ENCODE measurements at regions not wholly inside any gene's neighbourhood (a gene's known extent, or its start where the extent isn't known, plus 50 kb on each side); places are given as distances from the start of the nearest gene placed in this dataset.

DNA sequence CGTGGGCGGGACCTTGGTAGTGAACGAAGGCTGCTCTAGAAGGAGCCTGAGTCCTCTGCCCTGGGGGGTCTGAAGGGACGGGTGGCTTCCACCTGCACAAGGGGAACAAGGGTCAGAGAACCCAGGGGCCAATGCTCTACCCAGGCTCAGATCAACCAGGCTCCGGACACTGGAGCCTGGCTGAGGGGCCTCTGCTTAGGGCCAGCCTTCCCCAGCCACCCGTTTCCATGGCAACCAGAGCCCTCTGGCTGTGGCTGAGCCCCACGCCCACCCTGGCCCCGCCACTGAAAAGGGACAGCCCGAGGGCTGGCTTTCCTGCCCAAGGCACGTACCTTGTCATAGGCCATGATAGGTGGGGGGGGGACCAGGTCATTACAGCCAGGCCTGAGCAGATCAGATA is 724.6 kb downstream of the PTPRU start:
- TF ChIP-seq, protein P1, sequence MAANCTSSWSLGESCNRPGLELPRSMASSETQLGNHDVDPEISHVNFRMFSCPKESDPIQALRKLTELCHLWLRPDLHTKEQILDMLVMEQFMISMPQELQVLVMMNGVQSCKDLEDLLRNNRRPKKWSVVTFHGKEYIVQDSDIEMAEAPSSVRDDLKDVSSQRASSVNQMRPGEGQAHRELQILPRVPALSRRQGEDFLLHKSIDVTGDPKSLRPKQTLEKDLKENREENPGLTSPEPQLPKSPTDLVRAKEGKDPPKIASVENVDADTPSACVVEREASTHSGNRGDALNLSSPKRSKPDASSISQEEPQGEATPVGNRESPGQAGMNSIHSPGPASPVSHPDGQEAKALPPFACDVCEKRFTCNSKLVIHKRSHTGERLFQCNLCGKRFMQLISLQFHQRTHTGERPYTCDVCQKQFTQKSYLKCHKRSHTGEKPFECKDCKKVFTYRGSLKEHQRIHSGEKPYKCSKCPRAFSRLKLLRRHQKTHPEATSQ (CRISPR knock-in tag; IDR thresholded peaks at IDR 0.05; ENCODE audit: borderline replicate concordance) = no peak
- TF ChIP-seq, protein P2, sequence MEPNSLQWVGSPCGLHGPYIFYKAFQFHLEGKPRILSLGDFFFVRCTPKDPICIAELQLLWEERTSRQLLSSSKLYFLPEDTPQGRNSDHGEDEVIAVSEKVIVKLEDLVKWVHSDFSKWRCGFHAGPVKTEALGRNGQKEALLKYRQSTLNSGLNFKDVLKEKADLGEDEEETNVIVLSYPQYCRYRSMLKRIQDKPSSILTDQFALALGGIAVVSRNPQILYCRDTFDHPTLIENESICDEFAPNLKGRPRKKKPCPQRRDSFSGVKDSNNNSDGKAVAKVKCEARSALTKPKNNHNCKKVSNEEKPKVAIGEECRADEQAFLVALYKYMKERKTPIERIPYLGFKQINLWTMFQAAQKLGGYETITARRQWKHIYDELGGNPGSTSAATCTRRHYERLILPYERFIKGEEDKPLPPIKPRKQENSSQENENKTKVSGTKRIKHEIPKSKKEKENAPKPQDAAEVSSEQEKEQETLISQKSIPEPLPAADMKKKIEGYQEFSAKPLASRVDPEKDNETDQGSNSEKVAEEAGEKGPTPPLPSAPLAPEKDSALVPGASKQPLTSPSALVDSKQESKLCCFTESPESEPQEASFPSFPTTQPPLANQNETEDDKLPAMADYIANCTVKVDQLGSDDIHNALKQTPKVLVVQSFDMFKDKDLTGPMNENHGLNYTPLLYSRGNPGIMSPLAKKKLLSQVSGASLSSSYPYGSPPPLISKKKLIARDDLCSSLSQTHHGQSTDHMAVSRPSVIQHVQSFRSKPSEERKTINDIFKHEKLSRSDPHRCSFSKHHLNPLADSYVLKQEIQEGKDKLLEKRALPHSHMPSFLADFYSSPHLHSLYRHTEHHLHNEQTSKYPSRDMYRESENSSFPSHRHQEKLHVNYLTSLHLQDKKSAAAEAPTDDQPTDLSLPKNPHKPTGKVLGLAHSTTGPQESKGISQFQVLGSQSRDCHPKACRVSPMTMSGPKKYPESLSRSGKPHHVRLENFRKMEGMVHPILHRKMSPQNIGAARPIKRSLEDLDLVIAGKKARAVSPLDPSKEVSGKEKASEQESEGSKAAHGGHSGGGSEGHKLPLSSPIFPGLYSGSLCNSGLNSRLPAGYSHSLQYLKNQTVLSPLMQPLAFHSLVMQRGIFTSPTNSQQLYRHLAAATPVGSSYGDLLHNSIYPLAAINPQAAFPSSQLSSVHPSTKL (CRISPR knock-in tag; IDR thresholded peaks at IDR 0.05) = no peak
- TF ChIP-seq ZBTB20 (CRISPR knock-in tag; IDR thresholded peaks at IDR 0.05; ENCODE audit: borderline replicate concordance, low read depth) (no peak), ATF7 (IDR thresholded peaks at IDR 0.05) (no peak), ATF7 (CRISPR knock-in tag; IDR thresholded peaks at IDR 0.05) (no peak), STAT5B (CRISPR knock-in tag; IDR thresholded peaks at IDR 0.05) (no peak), ZBTB21 (CRISPR knock-in tag; IDR thresholded peaks at IDR 0.05) (no peak), SALL2 (CRISPR knock-in tag; IDR thresholded peaks at IDR 0.05) (no peak), MEIS2 (CRISPR knock-in tag; IDR thresholded peaks at IDR 0.05) (no peak), ARNT2 (CRISPR knock-in tag; IDR thresholded peaks at IDR 0.05; ENCODE audit: low read depth) (no peak), PHF21A (CRISPR knock-in tag; IDR thresholded peaks at IDR 0.05) (no peak)
- TF ChIP-seq, protein P3, sequence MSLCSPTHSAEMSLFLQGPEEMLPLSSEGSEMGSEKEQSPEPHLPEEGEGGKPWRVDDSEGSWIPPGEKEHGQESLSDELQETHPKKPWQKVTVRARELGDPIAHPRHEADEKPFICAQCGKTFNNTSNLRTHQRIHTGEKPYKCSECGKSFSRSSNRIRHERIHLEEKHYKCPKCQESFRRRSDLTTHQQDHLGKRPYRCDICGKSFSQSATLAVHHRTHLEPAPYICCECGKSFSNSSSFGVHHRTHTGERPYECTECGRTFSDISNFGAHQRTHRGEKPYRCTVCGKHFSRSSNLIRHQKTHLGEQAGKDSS (CRISPR knock-in tag; IDR thresholded peaks at IDR 0.05; ENCODE audit: borderline replicate concordance, low read depth) = no peak
- TF ChIP-seq, protein P4, sequence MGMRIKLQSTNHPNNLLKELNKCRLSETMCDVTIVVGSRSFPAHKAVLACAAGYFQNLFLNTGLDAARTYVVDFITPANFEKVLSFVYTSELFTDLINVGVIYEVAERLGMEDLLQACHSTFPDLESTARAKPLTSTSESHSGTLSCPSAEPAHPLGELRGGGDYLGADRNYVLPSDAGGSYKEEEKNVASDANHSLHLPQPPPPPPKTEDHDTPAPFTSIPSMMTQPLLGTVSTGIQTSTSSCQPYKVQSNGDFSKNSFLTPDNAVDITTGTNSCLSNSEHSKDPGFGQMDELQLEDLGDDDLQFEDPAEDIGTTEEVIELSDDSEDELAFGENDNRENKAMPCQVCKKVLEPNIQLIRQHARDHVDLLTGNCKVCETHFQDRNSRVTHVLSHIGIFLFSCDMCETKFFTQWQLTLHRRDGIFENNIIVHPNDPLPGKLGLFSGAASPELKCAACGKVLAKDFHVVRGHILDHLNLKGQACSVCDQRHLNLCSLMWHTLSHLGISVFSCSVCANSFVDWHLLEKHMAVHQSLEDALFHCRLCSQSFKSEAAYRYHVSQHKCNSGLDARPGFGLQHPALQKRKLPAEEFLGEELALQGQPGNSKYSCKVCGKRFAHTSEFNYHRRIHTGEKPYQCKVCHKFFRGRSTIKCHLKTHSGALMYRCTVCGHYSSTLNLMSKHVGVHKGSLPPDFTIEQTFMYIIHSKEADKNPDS (CRISPR knock-in tag; IDR thresholded peaks at IDR 0.05) = no peak
- TF ChIP-seq, protein P5, sequence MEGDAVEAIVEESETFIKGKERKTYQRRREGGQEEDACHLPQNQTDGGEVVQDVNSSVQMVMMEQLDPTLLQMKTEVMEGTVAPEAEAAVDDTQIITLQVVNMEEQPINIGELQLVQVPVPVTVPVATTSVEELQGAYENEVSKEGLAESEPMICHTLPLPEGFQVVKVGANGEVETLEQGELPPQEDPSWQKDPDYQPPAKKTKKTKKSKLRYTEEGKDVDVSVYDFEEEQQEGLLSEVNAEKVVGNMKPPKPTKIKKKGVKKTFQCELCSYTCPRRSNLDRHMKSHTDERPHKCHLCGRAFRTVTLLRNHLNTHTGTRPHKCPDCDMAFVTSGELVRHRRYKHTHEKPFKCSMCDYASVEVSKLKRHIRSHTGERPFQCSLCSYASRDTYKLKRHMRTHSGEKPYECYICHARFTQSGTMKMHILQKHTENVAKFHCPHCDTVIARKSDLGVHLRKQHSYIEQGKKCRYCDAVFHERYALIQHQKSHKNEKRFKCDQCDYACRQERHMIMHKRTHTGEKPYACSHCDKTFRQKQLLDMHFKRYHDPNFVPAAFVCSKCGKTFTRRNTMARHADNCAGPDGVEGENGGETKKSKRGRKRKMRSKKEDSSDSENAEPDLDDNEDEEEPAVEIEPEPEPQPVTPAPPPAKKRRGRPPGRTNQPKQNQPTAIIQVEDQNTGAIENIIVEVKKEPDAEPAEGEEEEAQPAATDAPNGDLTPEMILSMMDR (CRISPR knock-in tag; IDR thresholded peaks at IDR 0.05) = no peak
